ENCODE measurements at regions not wholly inside any gene's neighbourhood (a gene's known extent, or its start where the extent isn't known, plus 50 kb on each side); places are given as distances from the start of the nearest gene placed in this dataset.

DNA sequence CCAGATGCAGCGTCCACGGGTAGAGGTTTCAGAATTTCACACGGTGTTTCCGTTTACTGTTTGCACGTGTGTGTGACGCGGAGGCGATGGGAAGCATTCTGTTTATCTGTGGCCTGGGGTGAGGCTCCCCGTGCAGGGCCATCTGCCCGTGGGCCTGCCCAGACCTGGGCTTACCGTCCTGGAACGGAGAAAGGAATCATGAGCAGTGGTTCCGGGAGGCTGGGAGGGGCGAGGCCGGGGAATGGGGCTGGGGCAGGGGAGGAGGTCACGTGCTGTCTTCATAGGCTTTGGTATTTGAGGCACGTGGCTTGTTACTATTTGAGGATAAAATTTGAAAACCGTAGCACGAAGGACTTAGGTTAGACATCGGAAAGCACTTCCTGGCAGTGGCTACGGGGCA, 77.9 kb downstream of the RTP5 start:
- Histone ChIP-seq H3K9ac (ENCODE audit: low read length) (no peak overlapping the region), H3F3A (ENCODE audit: insufficient read depth) (no peaks in the 10 kb centered on the region), H3K36me3 (ENCODE audit: low read length) (no peaks in the 10 kb centered on the region), H3K9me2 (replicated peaks; ENCODE audit: insufficient read depth, low read length) (no peaks in the 10 kb centered on the region), H2AFZ (ENCODE audit: low read depth, low read length, severe bottlenecking) (no peak overlapping the region), H3K4me2 (ENCODE audit: low read depth, low read length, poor library complexity, severe bottlenecking) (no peak overlapping the region), H3K27ac (ENCODE audit: low read depth, low read length) (no peak overlapping the region), H3K9me3 (ENCODE audit: insufficient read depth, low read length) (no peaks in the 10 kb centered on the region), H3K4me3 (ENCODE audit: insufficient read depth, low read length, poor library complexity, severe bottlenecking) (no peak overlapping the region), H3K27me3 (ENCODE audit: low read length) (no peaks in the 10 kb centered on the region), H3K79me2 (ENCODE audit: insufficient read depth, low read length) (no peaks in the 10 kb centered on the region), H4K20me1 (ENCODE audit: low read depth, low read length) (no peaks in the 10 kb centered on the region)
- no peak for TF ChIP-seq EZH2phosphoT487 (conservative IDR thresholded peaks at IDR 0.05; ENCODE audit: low read length)
- TF ChIP-seq, protein P1, sequence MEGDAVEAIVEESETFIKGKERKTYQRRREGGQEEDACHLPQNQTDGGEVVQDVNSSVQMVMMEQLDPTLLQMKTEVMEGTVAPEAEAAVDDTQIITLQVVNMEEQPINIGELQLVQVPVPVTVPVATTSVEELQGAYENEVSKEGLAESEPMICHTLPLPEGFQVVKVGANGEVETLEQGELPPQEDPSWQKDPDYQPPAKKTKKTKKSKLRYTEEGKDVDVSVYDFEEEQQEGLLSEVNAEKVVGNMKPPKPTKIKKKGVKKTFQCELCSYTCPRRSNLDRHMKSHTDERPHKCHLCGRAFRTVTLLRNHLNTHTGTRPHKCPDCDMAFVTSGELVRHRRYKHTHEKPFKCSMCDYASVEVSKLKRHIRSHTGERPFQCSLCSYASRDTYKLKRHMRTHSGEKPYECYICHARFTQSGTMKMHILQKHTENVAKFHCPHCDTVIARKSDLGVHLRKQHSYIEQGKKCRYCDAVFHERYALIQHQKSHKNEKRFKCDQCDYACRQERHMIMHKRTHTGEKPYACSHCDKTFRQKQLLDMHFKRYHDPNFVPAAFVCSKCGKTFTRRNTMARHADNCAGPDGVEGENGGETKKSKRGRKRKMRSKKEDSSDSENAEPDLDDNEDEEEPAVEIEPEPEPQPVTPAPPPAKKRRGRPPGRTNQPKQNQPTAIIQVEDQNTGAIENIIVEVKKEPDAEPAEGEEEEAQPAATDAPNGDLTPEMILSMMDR (IDR thresholded peaks at IDR 0.05; ENCODE audit: insufficient read depth, low read length, poor library complexity, severe bottlenecking) = no peak

DNA sequence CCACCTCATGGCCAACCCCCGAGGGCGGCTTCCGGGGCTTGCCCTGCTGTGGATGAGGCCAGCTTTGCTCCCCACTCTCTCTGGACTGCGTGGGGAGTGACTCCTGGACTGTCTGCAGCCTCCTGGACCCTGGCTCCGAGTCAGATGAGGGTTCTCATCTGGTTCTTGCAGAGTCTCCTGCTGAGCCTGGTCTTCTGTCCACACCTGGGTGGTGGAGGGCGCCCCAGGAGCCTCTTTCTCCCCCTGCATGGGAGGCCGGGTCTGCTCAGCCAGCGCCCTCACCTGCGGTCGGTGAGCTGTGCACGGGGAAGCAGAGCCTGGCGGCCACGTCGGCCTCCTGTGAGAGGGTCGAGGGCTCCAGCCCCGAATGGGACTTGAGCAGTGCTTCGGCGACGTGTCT, 78.3 kb downstream of the RTP5 start:
- H3K27me3 ChIP-seq (ENCODE audit: low read length) = no peaks in the 10 kb centered on the region
- no peaks in the 10 kb centered on the region for H3F3A ChIP-seq (ENCODE audit: insufficient read depth)
- TF ChIP-seq EZH2phosphoT487 (conservative IDR thresholded peaks at IDR 0.05; ENCODE audit: low read length) = no peak
- TF ChIP-seq, protein P1 (IDR thresholded peaks at IDR 0.05; ENCODE audit: insufficient read depth, low read length, poor library complexity, severe bottlenecking) = no peak
- H3K27ac ChIP-seq (ENCODE audit: low read depth, low read length) = no peak overlapping the region
- H3K79me2 ChIP-seq (ENCODE audit: insufficient read depth, low read length) = no peaks in the 10 kb centered on the region
- no peaks in the 10 kb centered on the region for H3K36me3 ChIP-seq (ENCODE audit: low read length)
- H4K20me1 ChIP-seq (ENCODE audit: low read depth, low read length) = no peaks in the 10 kb centered on the region
- no peaks in the 10 kb centered on the region for H3K9me2 ChIP-seq (replicated peaks; ENCODE audit: insufficient read depth, low read length)
- no peaks in the 10 kb centered on the region for H3K9me3 ChIP-seq (ENCODE audit: insufficient read depth, low read length)
- no peak overlapping the region for H3K9ac ChIP-seq (ENCODE audit: low read length)
- H3K4me3 ChIP-seq (ENCODE audit: insufficient read depth, low read length, poor library complexity, severe bottlenecking) = no peak overlapping the region
- no peak overlapping the region for H2AFZ ChIP-seq (ENCODE audit: low read depth, low read length, severe bottlenecking)
- H3K4me2 ChIP-seq (ENCODE audit: low read depth, low read length, poor library complexity, severe bottlenecking) = no peak overlapping the region

DNA sequence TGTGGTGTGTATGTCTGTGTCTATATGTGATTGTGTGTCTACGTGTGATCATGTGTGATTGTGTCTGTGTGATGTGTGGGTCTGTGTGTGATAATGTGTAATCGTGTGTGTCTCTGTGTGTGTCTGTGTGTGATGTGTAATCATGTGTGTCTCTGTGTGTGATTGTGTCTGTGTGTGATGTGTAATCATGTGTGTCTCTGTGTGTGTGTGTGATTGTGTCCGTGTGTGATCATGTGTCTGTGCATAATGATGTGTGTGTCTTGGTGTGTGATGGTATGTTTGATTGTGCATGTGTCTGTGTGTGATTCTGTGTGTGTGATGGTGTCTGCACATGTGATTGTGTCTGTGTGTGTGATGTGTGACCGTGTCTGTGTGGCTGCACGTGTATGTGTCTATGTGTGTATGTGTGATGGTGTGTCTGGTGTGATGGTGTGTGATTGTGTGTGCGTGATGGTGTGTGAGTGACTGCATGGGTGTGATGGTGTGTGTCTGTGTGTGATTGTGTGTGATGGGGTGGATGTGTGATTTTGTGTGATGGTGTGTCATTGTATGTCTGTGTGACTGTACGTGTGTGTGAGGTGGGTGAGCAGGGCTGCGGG, 78.9 kb downstream of the RTP5 start:
- Histone ChIP-seq H3K9ac (ENCODE audit: low read length) (no peak overlapping the region), H3K9me3 (ENCODE audit: insufficient read depth, low read length) (no peaks in the 10 kb centered on the region), H3K4me2 (ENCODE audit: low read depth, low read length, poor library complexity, severe bottlenecking) (no peak overlapping the region), H3F3A (ENCODE audit: insufficient read depth) (no peaks in the 10 kb centered on the region), H3K79me2 (ENCODE audit: insufficient read depth, low read length) (no peaks in the 10 kb centered on the region), H2AFZ (ENCODE audit: low read depth, low read length, severe bottlenecking) (no peak overlapping the region), H3K27me3 (ENCODE audit: low read length) (no peaks in the 10 kb centered on the region), H3K4me3 (ENCODE audit: insufficient read depth, low read length, poor library complexity, severe bottlenecking) (no peak overlapping the region), H3K9me2 (replicated peaks; ENCODE audit: insufficient read depth, low read length) (no peaks in the 10 kb centered on the region), H3K36me3 (ENCODE audit: low read length) (no peaks in the 10 kb centered on the region), H4K20me1 (ENCODE audit: low read depth, low read length) (no peaks in the 10 kb centered on the region), H3K27ac (ENCODE audit: low read depth, low read length) (no peak overlapping the region)
- TF ChIP-seq EZH2phosphoT487 (conservative IDR thresholded peaks at IDR 0.05; ENCODE audit: low read length) = no peak

DNA sequence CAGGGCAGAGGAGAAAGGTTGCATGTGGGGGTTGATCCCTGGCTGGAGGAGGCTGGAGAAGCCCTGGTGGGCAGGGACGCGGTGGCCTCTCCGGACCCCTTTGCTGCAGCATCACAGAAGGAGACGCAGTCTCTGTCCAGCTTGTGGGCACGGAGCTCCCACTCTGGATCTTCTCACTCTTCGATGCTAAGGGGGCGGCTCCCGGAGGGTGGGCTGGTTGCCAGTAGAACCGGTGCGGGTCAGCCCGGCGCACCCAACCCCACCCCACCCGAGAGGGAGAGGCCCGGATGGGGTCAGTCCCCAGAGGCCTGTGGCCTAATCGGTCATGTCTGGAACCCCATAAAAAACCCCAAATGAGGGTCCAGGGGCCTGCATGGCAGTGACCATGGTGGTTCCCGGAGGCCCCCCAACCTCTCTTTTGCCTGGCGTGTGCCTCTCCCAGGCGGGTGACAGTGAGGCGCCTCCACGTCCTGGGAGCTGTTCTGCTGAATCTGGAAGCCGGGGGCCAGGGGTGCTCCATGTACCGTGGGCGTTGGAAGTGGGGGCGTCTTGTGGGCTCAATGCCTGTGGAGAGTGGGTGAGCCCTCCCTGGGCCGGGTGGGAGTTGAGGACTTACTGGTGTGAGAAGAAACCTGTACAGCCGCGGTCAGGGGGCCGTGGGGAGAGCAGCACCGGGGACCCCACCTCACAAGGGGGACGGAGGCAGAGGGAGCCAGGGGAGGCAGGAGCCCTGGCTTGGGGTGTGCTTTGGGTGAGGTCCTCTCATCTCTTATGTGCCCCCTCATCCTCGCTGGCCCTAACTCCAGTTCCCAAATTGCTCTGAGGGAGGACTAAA, 79.6 kb downstream of the RTP5 start:
- H3K27me3 ChIP-seq (ENCODE audit: low read length) = no peaks in the 10 kb centered on the region
- H3F3A ChIP-seq (ENCODE audit: insufficient read depth) = no peaks in the 10 kb centered on the region
- H2AFZ ChIP-seq (ENCODE audit: low read depth, low read length, severe bottlenecking) = no peak overlapping the region
- H3K4me2 ChIP-seq (ENCODE audit: low read depth, low read length, poor library complexity, severe bottlenecking) = no peak overlapping the region
- no peaks in the 10 kb centered on the region for H3K9me2 ChIP-seq (replicated peaks; ENCODE audit: insufficient read depth, low read length)
- no peak overlapping the region for H3K9ac ChIP-seq (ENCODE audit: low read length)
- no peaks in the 10 kb centered on the region for H4K20me1 ChIP-seq (ENCODE audit: low read depth, low read length)
- TF ChIP-seq, protein P1 (IDR thresholded peaks at IDR 0.05; ENCODE audit: insufficient read depth, low read length, poor library complexity, severe bottlenecking) = no peak
- TF ChIP-seq EZH2phosphoT487 (conservative IDR thresholded peaks at IDR 0.05; ENCODE audit: low read length) = no peak
- H3K4me3 ChIP-seq (ENCODE audit: insufficient read depth, low read length, poor library complexity, severe bottlenecking) = no peak overlapping the region
- H3K79me2 ChIP-seq (ENCODE audit: insufficient read depth, low read length) = no peaks in the 10 kb centered on the region
- H3K9me3 ChIP-seq (ENCODE audit: insufficient read depth, low read length) = no peaks in the 10 kb centered on the region
- no peaks in the 10 kb centered on the region for H3K36me3 ChIP-seq (ENCODE audit: low read length)
- no peak overlapping the region for H3K27ac ChIP-seq (ENCODE audit: low read depth, low read length)

Data from SU-DHL-6 (cell line).